ENCODE measurements at regions not wholly inside any gene's neighbourhood (a gene's known extent, or its start where the extent isn't known, plus 50 kb on each side); places are given as distances from the start of the nearest gene placed in this dataset.

DNA sequence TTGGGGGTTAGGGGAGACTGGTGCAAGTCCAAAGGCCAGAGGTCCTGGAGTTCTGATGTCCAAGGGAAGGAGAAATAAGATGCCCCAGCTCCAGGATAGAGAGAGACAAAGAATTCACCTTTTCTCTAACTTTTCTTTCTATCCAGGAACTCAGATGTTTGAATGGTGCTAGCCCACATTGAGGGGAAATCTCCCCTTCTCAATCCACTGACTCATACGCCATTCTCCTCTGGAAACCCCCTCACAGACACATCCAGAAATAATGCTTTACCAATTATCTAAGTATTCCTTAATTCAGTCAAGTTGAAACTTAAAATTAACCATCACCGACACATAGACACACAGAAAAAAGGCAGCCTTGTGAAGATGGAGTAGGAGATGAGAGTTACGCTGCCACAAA, 1085.2 kb downstream of the NSUN3 start:
- no peak for TF ChIP-seq POLR2A (IDR thresholded peaks at IDR 0.05)
- TF ChIP-seq, protein P1, sequence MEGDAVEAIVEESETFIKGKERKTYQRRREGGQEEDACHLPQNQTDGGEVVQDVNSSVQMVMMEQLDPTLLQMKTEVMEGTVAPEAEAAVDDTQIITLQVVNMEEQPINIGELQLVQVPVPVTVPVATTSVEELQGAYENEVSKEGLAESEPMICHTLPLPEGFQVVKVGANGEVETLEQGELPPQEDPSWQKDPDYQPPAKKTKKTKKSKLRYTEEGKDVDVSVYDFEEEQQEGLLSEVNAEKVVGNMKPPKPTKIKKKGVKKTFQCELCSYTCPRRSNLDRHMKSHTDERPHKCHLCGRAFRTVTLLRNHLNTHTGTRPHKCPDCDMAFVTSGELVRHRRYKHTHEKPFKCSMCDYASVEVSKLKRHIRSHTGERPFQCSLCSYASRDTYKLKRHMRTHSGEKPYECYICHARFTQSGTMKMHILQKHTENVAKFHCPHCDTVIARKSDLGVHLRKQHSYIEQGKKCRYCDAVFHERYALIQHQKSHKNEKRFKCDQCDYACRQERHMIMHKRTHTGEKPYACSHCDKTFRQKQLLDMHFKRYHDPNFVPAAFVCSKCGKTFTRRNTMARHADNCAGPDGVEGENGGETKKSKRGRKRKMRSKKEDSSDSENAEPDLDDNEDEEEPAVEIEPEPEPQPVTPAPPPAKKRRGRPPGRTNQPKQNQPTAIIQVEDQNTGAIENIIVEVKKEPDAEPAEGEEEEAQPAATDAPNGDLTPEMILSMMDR (IDR thresholded peaks at IDR 0.05), result no peak

Data from transverse colon (tissue), 3 donors.